WTC11 (cell line): ENCODE measurements at regions not wholly inside any gene's neighbourhood (a gene's known extent, or its start where the extent isn't known, plus 50 kb on each side); places are given as distances from the start of the nearest gene placed in this dataset.

Experiments
- ATAC-seq: fragments of 200-7000 bp; cut with Tn5 transposase; 2 replicates; pipeline ENCODE4 v1.10.0; 2021; ENCODE audit warnings: mild to moderate bottlenecking, moderate library complexity
- CTCF ChIA-PET: fragments of 300-600 bp; sonication (Branson Sonifier 250); formaldehyde crosslinking; loops from one replicate; lab custom pipeline; 2021; ENCODE audit warnings: antibody characterized with exemption; lab: Charles Lee
- POLR2A ChIA-PET: fragments of 350-600 bp; sonication (Branson Sonifier 250); formaldehyde crosslinking; loops from one replicate; lab custom pipeline; 2021; ENCODE audit warnings: antibody characterized with exemption; lab: Charles Lee
- DNase-seq: peaks from one replicate; pipeline ENCODE4 v3.0.0; 2021; ENCODE audit warnings: low spot score
- H3K27ac Mint-ChIP-seq: 2 replicates; pipeline ENCODE4 v1.8.0; 2021; ENCODE audit warnings: mixed read lengths
- H3K27me3 Mint-ChIP-seq: 2 replicates; pipeline ENCODE4 v1.8.0; 2021; ENCODE audit warnings: low read depth, mild to moderate bottlenecking, moderate library complexity, mixed read lengths
- H3K36me3 Mint-ChIP-seq: 2 replicates; pipeline ENCODE4 v1.8.0; 2021; ENCODE audit warnings: mixed read lengths
- H3K4me1 Mint-ChIP-seq: 2 replicates; pipeline ENCODE4 v1.8.0; 2022; ENCODE audit warnings: mixed read lengths
- H3K4me3 Mint-ChIP-seq: 2 replicates; pipeline ENCODE4 v1.8.0; 2021; ENCODE audit warnings: mild to moderate bottlenecking, moderate library complexity, mixed read lengths
- H3K9me3 Mint-ChIP-seq: 2 replicates; pipeline ENCODE4 v1.8.0; 2021; ENCODE audit warnings: mixed read lengths
- AFF4 ChIP-seq: sonication (generic); formaldehyde crosslinking; IDR thresholded peaks from 2 replicates; pipeline ENCODE4 v1.8.1; 2023; ENCODE audit warnings: mild to moderate bottlenecking, missing genetic modification reagents, borderline replicate concordance
- CDX4 ChIP-seq: fragments of 250-450 bp; sonication (Bioruptor Pico); IDR thresholded peaks from 2 replicates; pipeline ENCODE4 v1.9.0; 2021; ENCODE audit warnings: moderate library complexity, mild to moderate bottlenecking, inconsistent platforms, borderline replicate concordance
- E2F1 ChIP-seq: sonication (generic); formaldehyde crosslinking; IDR thresholded peaks from 2 replicates; pipeline ENCODE4 v1.8.0; 2022; ENCODE audit warnings: mild to moderate bottlenecking, missing genetic modification reagents
- E2F4 ChIP-seq: sonication (generic); formaldehyde crosslinking; IDR thresholded peaks from 2 replicates; pipeline ENCODE4 v1.8.1; 2022; ENCODE audit warnings: low read depth, mild to moderate bottlenecking, moderate library complexity, missing genetic modification reagents, borderline replicate concordance
- ESRRA ChIP-seq: sonication (generic); formaldehyde crosslinking; IDR thresholded peaks from 2 replicates; pipeline ENCODE4 v1.8.1; 2022; ENCODE audit warnings: mild to moderate bottlenecking, missing genetic modification reagents, borderline replicate concordance
- FOXK1 ChIP-seq: sonication (generic); formaldehyde crosslinking; IDR thresholded peaks from 2 replicates; pipeline ENCODE4 v1.8.0; 2022; ENCODE audit warnings: mild to moderate bottlenecking, moderate library complexity, missing genetic modification reagents
- MLX ChIP-seq: sonication (generic); formaldehyde crosslinking; IDR thresholded peaks from 2 replicates; pipeline ENCODE4 v1.8.1; 2023; ENCODE audit warnings: mild to moderate bottlenecking, missing genetic modification reagents, moderate library complexity
- MXD4 ChIP-seq: fragments of 250-450 bp; sonication (Bioruptor Pico); IDR thresholded peaks from 2 replicates; pipeline ENCODE4 v1.8.0; 2021; ENCODE audit warnings: mild to moderate bottlenecking, moderate library complexity, borderline replicate concordance
- NFE2L1 ChIP-seq: sonication (generic); formaldehyde crosslinking; IDR thresholded peaks from 2 replicates; pipeline ENCODE4 v1.8.1; 2023; ENCODE audit warnings: missing genetic modification reagents
- NR3C1 ChIP-seq: sonication (generic); formaldehyde crosslinking; conservative IDR thresholded peaks from 2 replicates; pipeline ENCODE4 v1.8.1; 2023; ENCODE audit warnings: low read depth, mild to moderate bottlenecking, missing genetic modification reagents
- PRDM15 ChIP-seq: sonication (generic); formaldehyde crosslinking; IDR thresholded peaks from 2 replicates; pipeline ENCODE4 v1.8.0; 2022; ENCODE audit warnings: missing genetic modification reagents
- RELA ChIP-seq: sonication (generic); formaldehyde crosslinking; IDR thresholded peaks from 2 replicates; pipeline ENCODE4 v1.8.1; 2022; ENCODE audit warnings: missing genetic modification reagents, mild to moderate bottlenecking, borderline replicate concordance
- SOX15 ChIP-seq: fragments of 250-450 bp; sonication (Bioruptor Pico); IDR thresholded peaks from 2 replicates; pipeline ENCODE4 v1.9.0; 2021; ENCODE audit warnings: mild to moderate bottlenecking
- TCF7 ChIP-seq: sonication (generic); formaldehyde crosslinking; IDR thresholded peaks from 2 replicates; pipeline ENCODE4 v1.8.0; 2022; ENCODE audit warnings: mild to moderate bottlenecking, low read depth, missing genetic modification reagents, moderate library complexity
- ZNF423 ChIP-seq: fragments of 250-450 bp; sonication (Bioruptor Pico); IDR thresholded peaks from 2 replicates; pipeline ENCODE4 v2.1.2; 2022; ENCODE audit warnings: mild to moderate bottlenecking, moderate library complexity

- Mint-ChIP-seq H3K4me1 (peaks cover 5% of the 10 kb centered on the region; the same call in 1 of the 2 replicates), H3K9me3 (no peaks in the 10 kb centered on the region), H3K4me3 (no peak overlapping the region), H3K27me3 (peaks cover 5% of the 10 kb centered on the region; the same call in 1 of the 2 replicates), H3K36me3 (no peaks in the 10 kb centered on the region), H3K27ac (no peak overlapping the region)
- ChIA-PET POLR2A (interaction anchor here (0.7 kb wide), 1 partner anchor 127 kb away, joined by 5 read pairs; no protein-coding TSS in a partner anchor), CTCF (interaction anchor here (0.8 to 1.6 kb wide), 6 partner anchors 20 to 137 kb away, joined by 3 to 9 read pairs (median 3); no protein-coding TSS in a partner anchor)
- DNase-seq, result no peak
- no peak for ATAC-seq
- TF ChIP-seq SOX15 (CRISPR knock-in tag), result no peak
- TF ChIP-seq TCF7 (CRISPR knock-in tag), result no peak
- no peak for TF ChIP-seq AFF4 (CRISPR knock-in tag)
- TF ChIP-seq RELA, result no peak
Measured at GRCh38 chr5:135691044-135691443, 112.3 kb upstream of the CXCL14 start.

- no peak for TF ChIP-seq NFE2L1 (CRISPR knock-in tag)
- TF ChIP-seq SOX15 (CRISPR knock-in tag), result no peak
- no peak for TF ChIP-seq AFF4 (CRISPR knock-in tag)
- no peak for TF ChIP-seq ZNF423 (CRISPR knock-in tag)
- no peak for TF ChIP-seq MLX
- no peak for TF ChIP-seq CDX4 (CRISPR knock-in tag)
- TF ChIP-seq NR3C1 (CRISPR knock-in tag), result no peak
- TF ChIP-seq MXD4, result no peak
- H3K27me3 Mint-ChIP-seq, result peaks cover 5% of the 10 kb centered on the region; the same call in 1 of the 2 replicates
- no peak overlapping the region for H3K27ac Mint-ChIP-seq
- POLR2A ChIA-PET, result no interaction called here
- DNase-seq (no peak), ATAC-seq (no peak)
- CTCF ChIA-PET, result interaction anchor here (0.8 to 1.6 kb wide), 5 partner anchors 38 to 137 kb away, joined by 3 to 9 read pairs (median 3); no protein-coding TSS in a partner anchor
- H3K36me3 Mint-ChIP-seq, result no peaks in the 10 kb centered on the region
- H3K4me3 Mint-ChIP-seq, result no peak overlapping the region
- H3K9me3 Mint-ChIP-seq, result no peaks in the 10 kb centered on the region
- H3K4me1 Mint-ChIP-seq, result peaks cover 5% of the 10 kb centered on the region; the same call in 1 of the 2 replicates
Measured at GRCh38 chr5:135690466-135690865, 111.7 kb upstream of the CXCL14 start.

- no peaks in the 10 kb centered on the region for H3K36me3 Mint-ChIP-seq
- ATAC-seq (no peak), DNase-seq (no peak)
- H3K27me3 Mint-ChIP-seq, result peaks cover 5% of the 10 kb centered on the region; the same call in 1 of the 2 replicates
- ChIA-PET POLR2A (no interaction called here), CTCF (interaction anchor here (1.7 kb wide), 1 partner anchor 123 kb away, joined by 6 read pairs; no protein-coding TSS in a partner anchor)
- H3K4me3 Mint-ChIP-seq, result no peak overlapping the region
- H3K4me1 Mint-ChIP-seq, result no peaks in the 10 kb centered on the region
- H3K9me3 Mint-ChIP-seq, result no peaks in the 10 kb centered on the region
- H3K27ac Mint-ChIP-seq, result no peak overlapping the region
- TF ChIP-seq PRDM15 (CRISPR knock-in tag) (no peak), E2F1 (no peak), MXD4 (no peak), E2F4 (CRISPR knock-in tag) (no peak), ESRRA (no peak), FOXK1 (no peak)
Measured at GRCh38 chr5:135689506-135689905, 110.7 kb upstream of the CXCL14 start.
